Suprapubic skin (tissue), 4 donors: ENCODE measurements at regions not wholly inside any gene's neighbourhood (a gene's known extent, or its start where the extent isn't known, plus 50 kb on each side); places are given as distances from the start of the nearest gene placed in this dataset.

Experiments
- CTCF ChIP-seq, 2 donors: fragments of 200-600 bp in 1 of 2; fragments of 450-650 bp in 1 of 2; sonication (generic) in 1 of 2; IDR thresholded peaks; one replicate each; pipeline ENCODE4 v1.5.1; 2016 to 2019; ENCODE audit warnings: antibody characterized with exemption in 2 of 2, mild to moderate bottlenecking in 1 of 2, moderate library complexity in 1 of 2
- EP300 ChIP-seq: sonication (generic); formaldehyde crosslinking; IDR thresholded peaks from one replicate; pipeline ENCODE4 v1.6.1; 2017; ENCODE audit warnings: antibody characterized with exemption
- POLR2A ChIP-seq, 2 donors: fragments of 450-650 bp; IDR thresholded peaks; one replicate each; pipeline ENCODE4 v1.6.1; 2017; ENCODE audit warnings: antibody characterized with exemption in 2 of 2, mild to moderate bottlenecking in 2 of 2, moderate library complexity in 2 of 2
- POLR2AphosphoS5 ChIP-seq, 3 donors: sonication (generic); formaldehyde crosslinking; IDR thresholded peaks; one replicate each; pipeline ENCODE4 v1.6.1; 2017; ENCODE audit warnings: antibody characterized with exemption in 3 of 3

GRCh38 chr10:33441561-33441960 lies 107.1 kb upstream of the NRP1 start:
- TF ChIP-seq EP300 (no peak), CTCF (IDR thresholded peaks at IDR 0.05) (no peak), POLR2AphosphoS5 (IDR thresholded peaks at IDR 0.05) (no peak), POLR2A (IDR thresholded peaks at IDR 0.05) (no peak)
